HG03045 (cell line): ENCODE measurements at regions not wholly inside any gene's neighbourhood (a gene's known extent, or its start where the extent isn't known, plus 50 kb on each side); places are given as distances from the start of the nearest gene placed in this dataset.

Experiments
- ATAC-seq: cut with Tn5 transposase; IDR thresholded peaks from one replicate; pipeline ENCODE4 v1.9.1; 2021; ENCODE audit warnings: mild to moderate bottlenecking, moderate library complexity; ENCODE audit not compliant: unreplicated experiment

DNA sequence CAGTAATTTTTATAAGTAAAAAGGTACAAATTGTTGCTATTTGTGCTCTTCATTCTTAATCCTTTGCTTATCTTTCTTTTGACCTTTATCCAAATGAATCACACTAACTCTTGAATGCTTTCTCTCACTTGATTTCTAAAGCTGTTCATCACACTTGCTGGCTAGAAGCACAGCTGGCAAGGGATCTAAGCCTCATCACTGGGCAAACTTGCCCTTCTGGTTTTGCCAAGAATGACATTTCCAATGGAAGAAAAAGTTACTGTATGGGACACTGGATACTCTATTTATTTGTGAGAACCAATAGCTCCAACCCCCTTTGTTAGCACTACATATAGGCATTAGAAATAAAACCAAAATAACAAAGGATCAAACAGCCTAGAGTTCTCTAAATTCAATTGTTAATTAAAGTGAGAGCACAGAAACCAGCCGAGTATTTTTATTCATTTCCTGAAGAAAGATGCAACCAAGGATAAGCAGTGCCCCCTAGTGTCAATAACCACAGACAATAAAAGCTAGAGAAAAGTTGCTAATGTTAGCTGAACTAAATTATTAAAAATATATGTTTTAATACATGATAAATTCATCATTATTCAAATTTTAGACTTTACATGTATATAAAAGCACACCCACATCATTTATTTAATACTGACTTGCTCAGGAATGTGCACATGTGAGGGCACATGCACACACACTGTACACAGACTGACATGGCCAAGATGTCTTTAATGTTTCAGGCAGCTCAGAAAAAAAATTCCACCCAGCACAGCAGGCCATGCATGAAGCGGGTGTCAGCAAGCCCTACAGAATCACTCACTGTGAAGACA lies 59.8 kb upstream of the POU5F2 start:
- no peak for ATAC-seq

DNA sequence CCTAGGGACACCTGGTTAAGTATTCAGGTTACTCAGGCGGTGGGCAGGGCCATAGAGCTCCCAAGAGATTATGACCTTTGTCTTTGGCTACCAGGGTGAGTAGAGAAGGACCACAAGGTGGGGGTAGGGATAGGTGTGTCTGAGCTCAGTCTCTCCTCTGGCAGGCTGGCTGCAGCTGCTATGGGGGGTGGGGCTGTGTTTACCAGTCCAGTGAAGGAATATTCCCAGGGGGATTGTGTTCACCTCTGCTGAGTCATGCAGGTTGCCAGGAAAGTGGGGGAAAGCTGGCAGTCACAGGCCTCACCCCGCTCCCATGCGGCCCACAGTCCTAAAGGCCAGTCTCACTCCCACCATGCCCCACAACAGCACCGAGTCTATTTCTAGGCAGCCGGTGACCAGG lies 53.6 kb upstream of the POU5F2 start:
- ATAC-seq, result no peak

DNA sequence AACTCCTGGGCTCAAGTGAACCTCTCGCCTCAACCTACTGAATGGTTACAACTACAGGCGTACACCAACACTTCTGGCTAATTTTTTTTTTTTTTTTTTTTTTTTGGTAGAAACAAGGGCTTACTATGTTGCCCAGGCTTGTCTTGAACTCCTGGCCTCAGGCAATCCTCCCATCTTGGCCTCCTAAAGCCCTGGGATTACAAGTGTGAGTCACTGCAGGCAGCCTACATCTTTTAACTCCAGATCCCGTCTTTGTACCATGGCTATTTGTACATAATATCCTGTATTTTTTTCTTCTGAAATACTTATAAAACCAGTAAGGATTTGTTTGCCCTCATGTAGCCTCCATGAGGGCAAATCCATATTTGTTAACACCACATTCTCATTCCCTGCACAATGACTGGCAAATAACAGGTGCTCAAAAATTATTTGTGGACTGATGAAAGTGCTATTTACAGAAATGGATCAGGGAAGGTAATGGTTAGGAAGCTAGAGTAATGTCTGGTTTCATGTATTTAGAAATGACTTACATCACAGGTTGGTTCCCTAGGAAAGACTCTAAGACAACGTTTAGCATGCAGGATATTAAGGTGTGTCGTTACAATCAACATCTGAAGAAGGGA lies 51.9 kb upstream of the POU5F2 start:
- ATAC-seq, result no peak

DNA sequence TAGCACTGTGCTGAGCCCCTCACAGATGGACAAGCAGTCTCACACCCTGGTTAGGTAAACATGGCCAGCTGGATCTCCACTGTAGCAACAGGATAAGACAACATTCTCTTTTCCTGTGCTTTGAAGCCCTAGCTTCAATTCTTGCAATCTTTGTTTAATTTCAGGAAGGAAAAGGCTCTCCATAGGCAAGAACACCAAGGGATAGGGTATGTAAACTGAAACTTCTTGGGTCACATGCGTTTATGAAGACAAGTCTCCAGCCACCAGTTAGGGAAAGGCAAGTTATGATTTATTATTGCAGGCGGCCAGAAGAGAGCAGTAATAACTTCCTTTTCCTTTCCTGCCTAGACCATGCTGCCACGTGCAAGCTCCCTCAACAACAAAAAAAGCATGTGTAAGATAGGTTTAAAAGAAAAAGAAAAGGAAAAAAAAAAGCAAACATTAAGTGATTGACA lies 50.1 kb upstream of the POU5F2 start:
- no peak for ATAC-seq
